ENCODE measurements at regions not wholly inside any gene's neighbourhood (a gene's known extent, or its start where the extent isn't known, plus 50 kb on each side); places are given as distances from the start of the nearest gene placed in this dataset.

DNA sequence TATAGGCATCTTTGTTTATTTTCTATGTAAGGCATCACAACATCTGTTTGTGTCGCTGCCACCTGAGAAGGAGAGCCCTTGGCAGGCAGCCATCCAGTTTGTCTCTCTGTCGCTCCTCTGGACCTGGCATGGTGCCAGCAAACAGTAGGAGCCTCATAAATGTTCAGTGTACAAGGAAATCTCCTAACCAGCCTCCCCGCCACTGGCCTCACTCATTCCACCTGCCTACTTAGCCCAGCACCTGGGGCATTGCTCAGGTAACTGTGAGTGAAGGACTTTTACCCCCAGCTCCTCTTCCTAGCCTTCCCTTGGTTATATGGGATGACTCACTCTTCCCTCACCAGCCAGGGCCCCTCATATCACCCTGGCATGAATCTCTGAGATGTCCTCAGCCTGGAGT, 61.7 kb upstream of the NPTX2 start:
- TF ChIP-seq, protein P1, sequence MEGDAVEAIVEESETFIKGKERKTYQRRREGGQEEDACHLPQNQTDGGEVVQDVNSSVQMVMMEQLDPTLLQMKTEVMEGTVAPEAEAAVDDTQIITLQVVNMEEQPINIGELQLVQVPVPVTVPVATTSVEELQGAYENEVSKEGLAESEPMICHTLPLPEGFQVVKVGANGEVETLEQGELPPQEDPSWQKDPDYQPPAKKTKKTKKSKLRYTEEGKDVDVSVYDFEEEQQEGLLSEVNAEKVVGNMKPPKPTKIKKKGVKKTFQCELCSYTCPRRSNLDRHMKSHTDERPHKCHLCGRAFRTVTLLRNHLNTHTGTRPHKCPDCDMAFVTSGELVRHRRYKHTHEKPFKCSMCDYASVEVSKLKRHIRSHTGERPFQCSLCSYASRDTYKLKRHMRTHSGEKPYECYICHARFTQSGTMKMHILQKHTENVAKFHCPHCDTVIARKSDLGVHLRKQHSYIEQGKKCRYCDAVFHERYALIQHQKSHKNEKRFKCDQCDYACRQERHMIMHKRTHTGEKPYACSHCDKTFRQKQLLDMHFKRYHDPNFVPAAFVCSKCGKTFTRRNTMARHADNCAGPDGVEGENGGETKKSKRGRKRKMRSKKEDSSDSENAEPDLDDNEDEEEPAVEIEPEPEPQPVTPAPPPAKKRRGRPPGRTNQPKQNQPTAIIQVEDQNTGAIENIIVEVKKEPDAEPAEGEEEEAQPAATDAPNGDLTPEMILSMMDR (conservative IDR thresholded peaks at IDR 0.05; ENCODE audit: low read depth, low read length): no peak
- no peak for TF ChIP-seq EZH2 (IDR thresholded peaks at IDR 0.05; ENCODE audit: low read length, unreplicated experiment)
- TF ChIP-seq EZH2phosphoT487 (IDR thresholded peaks at IDR 0.05; ENCODE audit: borderline replicate concordance, low read length): no peak

Data from PC-3 (cell line).